Liver (tissue), 8 donors: ENCODE measurements at regions not wholly inside any gene's neighbourhood (a gene's known extent, or its start where the extent isn't known, plus 50 kb on each side); places are given as distances from the start of the nearest gene placed in this dataset.

Experiments used
- DNase-seq: peaks from one replicate; pipeline ENCODE4 v3.0.0-alpha.2; 2017; ENCODE audit warnings: low spot score
- H3K27ac ChIP-seq, 2 donors: one replicate each; pipeline ENCODE4 v1.7.0; 2013; ENCODE audit warnings: inconsistent platforms in 2 of 2, low read length in 2 of 2, control low read depth in 1 of 2, low read depth in 1 of 2, mild to moderate bottlenecking in 1 of 2
- H3K27me3 ChIP-seq, 4 donors: one replicate each; pipeline versions ENCODE4 v1.6.1 to v1.7.0; 2013; ENCODE audit warnings: low read length in 3 of 4, inconsistent platforms in 1 of 4, mild to moderate bottlenecking in 1 of 4, moderate library complexity in 1 of 4; ENCODE audit not compliant: control insufficient read depth in 4 of 4, insufficient read depth in 4 of 4
- H3K36me3 ChIP-seq, 4 donors: one replicate each; pipeline versions ENCODE4 v1.6.1 to v1.7.0; 2013; ENCODE audit warnings: low read length in 3 of 4, mild to moderate bottlenecking in 3 of 4, low read depth in 1 of 4, moderate library complexity in 1 of 4; ENCODE audit not compliant: control insufficient read depth in 4 of 4, insufficient read depth in 3 of 4
- H3K4me1 ChIP-seq, 4 donors: one replicate each; pipeline versions ENCODE4 v1.6.1 to v1.7.0; 2013; ENCODE audit warnings: low read length in 3 of 4, mild to moderate bottlenecking in 3 of 4, moderate library complexity in 1 of 4; ENCODE audit not compliant: control insufficient read depth in 4 of 4, insufficient read depth in 4 of 4
- H3K4me3 ChIP-seq, 3 donors: one replicate each; pipeline versions ENCODE4 v1.6.1 to v1.7.0; 2013; ENCODE audit warnings: low read length in 3 of 3, control low read depth in 1 of 3, low read depth in 1 of 3, mild to moderate bottlenecking in 1 of 3
- H3K9ac ChIP-seq, 2 donors: one replicate each; pipeline ENCODE4 v1.7.0; 2013; ENCODE audit warnings: low read length in 2 of 2, mild to moderate bottlenecking in 2 of 2, moderate library complexity in 2 of 2, control low read depth in 1 of 2, low read depth in 1 of 2
- H3K9me3 ChIP-seq, 4 donors: one replicate each; pipeline versions ENCODE4 v1.6.1 to v1.7.0; 2013; ENCODE audit warnings: low read length in 3 of 4; ENCODE audit not compliant: control insufficient read depth in 4 of 4
- ATF3 ChIP-seq: IDR thresholded peaks from 2 replicates; pipeline ENCODE4 v1.6.1; 2016; ENCODE audit warnings: antibody characterized with exemption
- CTCF ChIP-seq: fragments of 150-350 bp; IDR thresholded peaks from 2 replicates; pipeline ENCODE4 v1.5.1; 2017; ENCODE audit warnings: improper control_type of control experiment, low read depth, low read length; ENCODE audit not compliant: missing input control
- EGR1 ChIP-seq, 2 donors: IDR thresholded peaks; 2 replicates each; pipeline ENCODE4 v1.6.1; 2016 to 2018; ENCODE audit warnings: antibody characterized with exemption in 2 of 2, low read depth in 2 of 2
- FOXA1 ChIP-seq: IDR thresholded peaks from 2 replicates; pipeline ENCODE4 v1.6.1; 2016; ENCODE audit warnings: antibody characterized with exemption
- FOXA2 ChIP-seq: IDR thresholded peaks from 2 replicates; pipeline ENCODE4 v1.6.1; 2016; ENCODE audit warnings: antibody characterized with exemption
- GABPA ChIP-seq, 2 donors: IDR thresholded peaks in 1 of 2; conservative IDR thresholded peaks in 1 of 2; 2 replicates each; pipeline ENCODE4 v1.6.1; 2016; ENCODE audit warnings: antibody characterized with exemption in 2 of 2, mild to moderate bottlenecking in 1 of 2, moderate library complexity in 1 of 2
- HNF4A ChIP-seq, 2 donors: conservative IDR thresholded peaks; 2 replicates each; pipeline ENCODE4 v1.6.1; 2016; ENCODE audit warnings: antibody characterized with exemption in 2 of 2, mild to moderate bottlenecking in 2 of 2
- HNF4G ChIP-seq: IDR thresholded peaks from 2 replicates; pipeline ENCODE4 v1.6.1; 2016; ENCODE audit warnings: antibody characterized with exemption
- JUND ChIP-seq, 2 donors: IDR thresholded peaks; 2 replicates each; pipeline ENCODE4 v1.6.1; 2016; ENCODE audit warnings: antibody characterized with exemption in 2 of 2
- MAX ChIP-seq: IDR thresholded peaks from 2 replicates; pipeline ENCODE4 v1.6.1; 2016; ENCODE audit warnings: antibody characterized with exemption
- NR2F2 ChIP-seq: IDR thresholded peaks from 2 replicates; pipeline ENCODE4 v1.6.1; 2016; ENCODE audit warnings: antibody characterized with exemption
- RAD21 ChIP-seq, 2 donors: IDR thresholded peaks; 2 replicates each; pipeline ENCODE4 v1.6.1; 2016; ENCODE audit warnings: antibody characterized with exemption in 2 of 2, mild to moderate bottlenecking in 2 of 2
- REST ChIP-seq: IDR thresholded peaks from 2 replicates; pipeline ENCODE4 v1.6.1; 2016; ENCODE audit warnings: antibody characterized with exemption, mild to moderate bottlenecking
- RXRA ChIP-seq, 2 donors: IDR thresholded peaks; 2 replicates each; pipeline ENCODE4 v1.6.1; 2017 to 2018; ENCODE audit warnings: antibody characterized with exemption in 2 of 2, mild to moderate bottlenecking in 1 of 2
- SP1 ChIP-seq: IDR thresholded peaks from 2 replicates; pipeline ENCODE4 v1.6.1; 2018; ENCODE audit warnings: antibody characterized with exemption, mild to moderate bottlenecking
- TAF1 ChIP-seq: conservative IDR thresholded peaks from 2 replicates; pipeline ENCODE4 v1.6.1; 2016; ENCODE audit warnings: antibody characterized with exemption, mild to moderate bottlenecking
- YY1 ChIP-seq: IDR thresholded peaks from 2 replicates; pipeline ENCODE4 v1.6.1; 2016; ENCODE audit warnings: antibody characterized with exemption, mild to moderate bottlenecking
- ZBTB33 ChIP-seq: IDR thresholded peaks from 2 replicates; pipeline ENCODE4 v1.6.1; 2016; ENCODE audit warnings: antibody characterized with exemption
- whole genome bisulfite sequencing: extraction: QIAGEN DNeasy Blood & Tissue Kit; methylation state at CpG from one replicate; pipeline ENCODE4 v1.1.7; 2013; 5-methylcytosine and 5-hydroxymethylcytosine counted together
- donor health status: healthy.
- donor health status: healthy.
- donor health status: healthy.
- donor health status: healthy.
- donor health status: healthy.

- H3K9me3 ChIP-seq, result no peaks in the 10 kb centered on the region
- H3K9ac ChIP-seq, result no peak overlapping the region
- no peak for DNase-seq
- peaks cover 0 to 3% (median 2%) of the 10 kb centered on the region in 4 donors for H3K36me3 ChIP-seq
- 99% methylated on average over 1 of the region's 1 CpG for WGBS
- H3K27me3 ChIP-seq, result no peaks in the 10 kb centered on the region
- TF ChIP-seq GABPA (IDR thresholded peaks at IDR 0.05 in 1 of 2, conservative IDR thresholded peaks at IDR 0.05 in 1 of 2) (no peak), JUND (IDR thresholded peaks at IDR 0.05) (no peak), RAD21 (IDR thresholded peaks at IDR 0.05) (no peak), ZBTB33 (no peak), FOXA2 (no peak), RXRA (IDR thresholded peaks at IDR 0.05) (no peak), HNF4G (no peak), SP1 (no peak), TAF1 (no peak), REST (no peak), EGR1 (IDR thresholded peaks at IDR 0.05; ENCODE audit: low read depth in 2 of 2) (no peak), HNF4A (conservative IDR thresholded peaks at IDR 0.05) (no peak), NR2F2 (no peak), FOXA1 (no peak), MAX (no peak), ATF3 (no peak), CTCF (no peak), YY1 (no peak)
- H3K27ac ChIP-seq, result no peak overlapping the region
- no peaks in the 10 kb centered on the region for H3K4me1 ChIP-seq
- no peak overlapping the region for H3K4me3 ChIP-seq
Observed at GRCh38 chr1:232441036-232441411, 188.9 kb downstream of the SIPA1L2 start.
